Skeletal muscle satellite cell (primary cell): ENCODE measurements at regions not wholly inside any gene's neighbourhood (a gene's known extent, or its start where the extent isn't known, plus 50 kb on each side); places are given as distances from the start of the nearest gene placed in this dataset.

Experiments
- H3K27me3 ChIP-seq: 2 replicates; pipeline ENCODE4 v1.7.0; 2013; ENCODE audit warnings: low read length; ENCODE audit not compliant: control insufficient read depth, insufficient read depth
- H3K36me3 ChIP-seq: 2 replicates; pipeline ENCODE4 v1.7.0; 2013; ENCODE audit warnings: mild to moderate bottlenecking, control low read depth, low read length; ENCODE audit not compliant: insufficient read depth
- H3K4me1 ChIP-seq: 2 replicates; pipeline ENCODE4 v1.7.0; 2013; ENCODE audit warnings: low read length; ENCODE audit not compliant: control insufficient read depth, insufficient read depth
- H3K4me2 ChIP-seq: 2 replicates; pipeline ENCODE4 v1.7.0; 2013; ENCODE audit warnings: mild to moderate bottlenecking, low read length
- H3K4me3 ChIP-seq: 2 replicates; pipeline ENCODE4 v1.7.0; 2013; ENCODE audit warnings: low read length
- H3K9ac ChIP-seq: 2 replicates; pipeline ENCODE4 v1.7.0; 2013; ENCODE audit warnings: mild to moderate bottlenecking, low read depth, low read length, moderate library complexity
- H3K9me3 ChIP-seq: replicated peaks from 2 replicates; pipeline ENCODE4 v1.7.0; 2013; ENCODE audit warnings: mild to moderate bottlenecking, control low read depth, low read length

DNA sequence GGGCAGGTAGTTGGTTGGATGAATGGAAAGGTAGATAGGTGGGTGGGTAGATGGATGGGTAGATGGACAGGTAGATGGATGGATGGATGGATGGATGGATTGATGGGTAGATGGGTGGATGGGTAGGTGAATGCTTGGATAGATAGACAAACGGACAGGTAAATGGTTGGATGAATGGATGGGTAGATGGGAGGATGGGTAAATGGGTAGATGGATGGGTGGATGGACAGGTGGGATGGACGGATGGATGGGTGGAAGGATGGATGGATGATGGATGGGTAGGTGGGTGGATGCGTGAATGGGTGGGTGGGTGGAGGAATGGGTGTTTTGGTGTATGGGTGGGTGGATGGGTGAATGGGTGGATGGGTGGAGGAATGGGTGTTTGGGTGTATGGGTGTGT lies 50.1 kb upstream of the ASAP2 start:
- Histone ChIP-seq H3K36me3 (no peaks in the 10 kb centered on the region), H3K4me3 (no peak overlapping the region), H3K9ac (no peak overlapping the region), H3K27me3 (no peaks in the 10 kb centered on the region), H3K9me3 (no peaks in the 10 kb centered on the region), H3K4me2 (no peak overlapping the region), H3K4me1 (peaks cover 13% of the 10 kb centered on the region)

DNA sequence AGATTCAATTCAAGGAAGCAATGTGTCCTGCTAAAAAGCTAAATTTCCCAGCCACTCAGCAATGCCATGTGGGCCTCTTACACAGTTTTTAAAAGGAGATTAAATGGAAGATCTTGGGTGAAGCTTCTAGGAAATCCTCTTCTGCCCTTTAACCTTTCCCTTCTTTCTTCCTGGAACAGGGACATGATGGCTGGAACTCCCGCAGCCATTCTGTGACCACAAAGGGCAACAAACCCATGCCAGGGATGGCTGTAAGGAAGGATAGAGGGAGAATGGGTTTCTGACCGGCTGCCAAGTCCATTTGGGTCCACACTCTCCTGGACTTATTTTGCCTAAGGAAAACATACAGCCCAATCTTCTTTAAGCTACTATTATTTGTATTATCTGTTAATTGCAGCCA lies 52.6 kb upstream of the ASAP2 start:
- H3K9me3 ChIP-seq: no peaks in the 10 kb centered on the region
- peaks cover 13% of the 10 kb centered on the region for H3K4me1 ChIP-seq

DNA sequence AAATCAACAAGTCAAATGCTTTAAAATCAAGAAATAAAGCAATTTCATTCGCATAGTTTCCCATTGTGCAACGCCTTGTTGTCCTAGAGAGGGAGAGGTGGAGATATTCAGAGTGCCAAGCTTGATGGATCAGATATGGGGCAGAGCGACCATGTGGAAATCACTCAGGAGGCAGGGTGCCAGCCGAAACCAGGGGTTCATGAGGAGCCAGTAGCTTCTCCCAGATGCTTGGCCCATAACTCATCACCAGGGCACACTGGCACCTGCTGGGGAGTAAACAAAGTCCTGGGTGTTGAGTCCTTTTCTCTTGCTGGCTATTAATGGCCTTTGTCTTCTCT lies 53.0 kb upstream of the ASAP2 start:
- Histone ChIP-seq H3K9me3 (no peaks in the 10 kb centered on the region), H3K27me3 (no peaks in the 10 kb centered on the region), H3K4me2 (peak overlapping the region; percentile 51), H3K9ac (no peak overlapping the region), H3K36me3 (no peaks in the 10 kb centered on the region), H3K4me1 (peaks cover 13% of the 10 kb centered on the region), H3K4me3 (no peak overlapping the region)

More for the DNA sequence above, 52.6 kb upstream of the ASAP2 start:
- Histone ChIP-seq H3K4me3 (no peak overlapping the region), H3K27me3 (no peaks in the 10 kb centered on the region), H3K4me2 (no peak overlapping the region), H3K9ac (no peak overlapping the region), H3K36me3 (no peaks in the 10 kb centered on the region)

DNA sequence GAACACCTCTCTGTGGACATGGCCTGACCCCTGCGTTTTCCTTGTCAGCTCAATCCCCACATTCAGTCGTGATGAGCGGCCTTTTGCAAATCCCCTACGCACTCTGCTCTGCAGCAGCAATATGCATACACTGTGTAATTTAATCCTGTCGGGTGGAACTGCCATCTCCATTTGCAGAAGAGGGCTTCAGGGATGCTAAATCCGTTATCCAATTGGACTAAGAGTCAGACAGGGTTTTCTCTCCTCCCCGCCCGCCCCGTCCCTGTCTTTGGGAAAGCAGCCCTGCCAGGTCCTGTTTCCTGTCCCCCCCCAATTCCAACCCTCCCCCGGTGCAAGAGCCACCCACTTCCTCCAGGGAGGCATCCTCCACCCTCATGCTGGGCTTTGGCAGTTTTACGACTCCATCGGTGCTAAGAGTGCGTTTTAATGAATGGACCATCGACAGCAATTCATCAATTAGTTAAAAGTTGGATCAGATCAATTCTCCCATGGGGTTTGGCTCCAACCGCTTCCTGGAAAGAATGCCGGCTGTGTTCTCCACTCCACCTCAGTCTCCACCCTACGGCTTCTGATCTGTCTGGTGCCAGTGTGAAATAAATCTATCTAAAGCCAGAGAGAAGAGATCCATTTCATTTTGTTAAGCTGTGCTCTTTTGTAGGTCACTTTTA lies 53.5 kb upstream of the ASAP2 start:
- H3K4me1 ChIP-seq: peaks cover 13% of the 10 kb centered on the region
- no peak overlapping the region for H3K4me3 ChIP-seq
- H3K27me3 ChIP-seq: no peaks in the 10 kb centered on the region
- H3K9ac ChIP-seq: no peak overlapping the region
- peak overlapping the region; percentile 51 for H3K4me2 ChIP-seq
- no peaks in the 10 kb centered on the region for H3K36me3 ChIP-seq
- no peaks in the 10 kb centered on the region for H3K9me3 ChIP-seq

DNA sequence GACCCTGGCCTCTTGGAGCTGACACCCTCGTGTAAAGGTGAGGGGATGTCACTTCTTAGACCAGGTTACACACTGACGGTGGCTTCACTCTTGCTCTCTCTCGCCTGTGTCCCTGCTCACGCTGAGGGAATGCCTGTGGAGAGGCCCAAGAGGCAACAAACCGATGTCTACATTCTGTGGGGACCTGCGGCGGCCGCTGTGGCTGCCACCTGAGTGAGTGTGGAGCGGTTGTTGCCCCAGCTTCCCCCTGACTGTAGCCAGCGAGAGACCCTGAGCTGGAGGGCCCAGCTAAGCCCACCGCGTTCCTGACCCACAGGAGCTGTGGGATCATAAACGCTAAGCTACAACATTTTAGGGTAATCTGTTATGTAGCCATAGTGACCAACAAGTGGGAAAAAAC lies 55.7 kb upstream of the ASAP2 start:
- Histone ChIP-seq H3K27me3 (no peaks in the 10 kb centered on the region), H3K4me2 (no peak overlapping the region), H3K9me3 (no peaks in the 10 kb centered on the region), H3K4me3 (no peak overlapping the region), H3K9ac (no peak overlapping the region), H3K4me1 (peaks cover 13% of the 10 kb centered on the region), H3K36me3 (no peaks in the 10 kb centered on the region)

DNA sequence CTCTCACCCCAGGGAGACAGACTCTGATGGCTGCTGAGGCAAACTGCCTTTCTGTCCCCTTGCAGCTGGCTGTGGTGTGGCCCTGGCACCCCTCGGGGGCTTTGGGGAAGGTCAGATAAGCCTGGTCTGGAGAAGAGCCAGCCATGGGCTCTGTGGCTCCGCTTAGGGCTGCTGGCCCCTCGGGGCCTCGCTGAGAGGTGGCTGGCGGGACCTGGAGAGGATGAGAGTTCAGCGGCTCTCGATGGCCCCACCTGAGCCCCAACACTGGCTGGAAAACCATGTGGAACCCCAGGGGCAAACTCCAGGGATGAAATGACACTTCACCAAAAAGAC lies 56.1 kb upstream of the ASAP2 start:
- Histone ChIP-seq H3K4me1 (peaks cover 13% of the 10 kb centered on the region), H3K4me3 (no peak overlapping the region), H3K27me3 (no peaks in the 10 kb centered on the region), H3K36me3 (no peaks in the 10 kb centered on the region), H3K9me3 (no peaks in the 10 kb centered on the region), H3K4me2 (no peak overlapping the region), H3K9ac (no peak overlapping the region)

DNA sequence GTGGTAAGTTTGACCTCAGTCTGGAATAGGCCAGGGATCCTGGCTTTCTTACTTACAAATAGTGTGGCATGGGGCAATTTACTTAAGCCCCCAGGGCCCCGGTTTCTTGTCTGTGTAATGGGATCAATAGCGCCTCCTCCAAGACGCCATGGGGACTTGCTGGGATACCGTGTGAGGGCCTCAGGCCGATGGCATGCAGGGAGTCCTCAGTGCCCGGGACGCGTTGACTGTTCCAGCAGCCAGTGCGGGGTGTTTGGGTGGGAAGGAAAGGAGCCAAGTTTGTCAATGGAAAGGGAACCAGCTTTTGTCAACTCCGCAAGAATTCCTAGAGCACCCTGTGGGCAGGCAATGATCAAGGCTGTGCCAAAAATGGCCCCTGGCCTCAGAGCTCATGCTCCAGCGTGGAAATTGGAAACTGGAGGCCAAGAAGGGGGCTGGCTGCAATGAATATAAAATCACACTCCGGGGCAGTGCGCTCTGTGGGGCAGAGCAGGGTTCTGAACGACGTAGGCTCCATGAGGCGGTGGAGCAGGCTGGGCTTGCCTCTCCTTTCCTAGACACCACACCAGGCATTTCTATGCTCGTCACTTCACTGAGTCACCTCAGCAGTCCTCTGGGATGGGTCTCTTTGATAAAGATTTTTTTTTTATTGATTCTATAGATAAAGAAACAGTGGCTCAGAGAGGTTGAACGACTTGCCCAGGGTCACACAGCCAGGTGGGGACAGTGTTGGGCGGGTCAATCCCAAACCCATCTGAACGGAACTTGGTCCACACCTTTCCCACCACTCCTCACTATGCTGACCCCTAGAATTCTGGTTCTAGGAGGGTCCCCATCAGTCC lies 56.7 kb upstream of the ASAP2 start:
- no peaks in the 10 kb centered on the region for H3K27me3 ChIP-seq
- no peak overlapping the region for H3K4me3 ChIP-seq
- no peak overlapping the region for H3K4me2 ChIP-seq

DNA sequence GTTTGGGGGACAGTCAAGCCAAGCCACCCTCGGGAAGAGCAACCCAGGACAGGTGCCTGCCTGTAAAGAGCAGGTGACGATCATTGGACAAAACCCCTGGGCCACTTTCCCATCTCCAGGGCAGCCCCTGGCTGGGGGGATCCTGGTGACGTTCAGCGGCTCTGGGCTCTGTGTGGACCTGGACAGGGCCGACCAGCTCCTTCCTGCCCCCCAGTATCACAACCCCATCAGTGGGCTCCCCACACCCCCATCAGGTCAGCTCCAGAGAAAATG lies 57.3 kb upstream of the ASAP2 start:
- no peak overlapping the region for H3K9ac ChIP-seq
- H3K4me2 ChIP-seq: no peak overlapping the region
- H3K27me3 ChIP-seq: no peaks in the 10 kb centered on the region
- no peaks in the 10 kb centered on the region for H3K36me3 ChIP-seq
- H3K4me1 ChIP-seq: peaks cover 23% of the 10 kb centered on the region
- H3K9me3 ChIP-seq: no peaks in the 10 kb centered on the region
- no peak overlapping the region for H3K4me3 ChIP-seq

More for the DNA sequence above, 56.7 kb upstream of the ASAP2 start:
- peaks cover 17% of the 10 kb centered on the region for H3K4me1 ChIP-seq
- no peaks in the 10 kb centered on the region for H3K36me3 ChIP-seq
- no peak overlapping the region for H3K9ac ChIP-seq
- H3K9me3 ChIP-seq: no peaks in the 10 kb centered on the region

DNA sequence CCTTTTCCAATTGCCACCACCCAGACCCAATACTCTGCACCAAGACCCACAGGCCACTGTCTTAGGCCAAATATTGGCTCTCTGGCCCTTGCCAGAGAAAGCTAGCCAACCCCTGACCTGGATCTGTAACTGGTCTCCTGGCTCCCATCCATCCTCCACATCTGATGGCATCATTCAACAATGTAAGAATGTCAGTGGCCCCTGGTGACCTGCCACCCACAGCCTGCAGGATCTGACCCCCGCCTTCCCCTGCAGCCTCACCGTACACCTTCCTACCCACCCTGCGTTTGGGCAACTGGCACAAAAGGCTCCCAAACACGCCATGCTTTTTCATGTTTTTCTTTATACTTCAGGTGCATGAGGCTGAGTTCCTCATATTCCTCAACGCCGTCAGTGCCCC lies 60.0 kb upstream of the ASAP2 start:
- Histone ChIP-seq H3K9ac (no peak overlapping the region), H3K27me3 (no peaks in the 10 kb centered on the region), H3K4me1 (peaks cover 26% of the 10 kb centered on the region), H3K4me2 (no peak overlapping the region), H3K9me3 (no peaks in the 10 kb centered on the region), H3K4me3 (no peak overlapping the region), H3K36me3 (no peaks in the 10 kb centered on the region)

DNA sequence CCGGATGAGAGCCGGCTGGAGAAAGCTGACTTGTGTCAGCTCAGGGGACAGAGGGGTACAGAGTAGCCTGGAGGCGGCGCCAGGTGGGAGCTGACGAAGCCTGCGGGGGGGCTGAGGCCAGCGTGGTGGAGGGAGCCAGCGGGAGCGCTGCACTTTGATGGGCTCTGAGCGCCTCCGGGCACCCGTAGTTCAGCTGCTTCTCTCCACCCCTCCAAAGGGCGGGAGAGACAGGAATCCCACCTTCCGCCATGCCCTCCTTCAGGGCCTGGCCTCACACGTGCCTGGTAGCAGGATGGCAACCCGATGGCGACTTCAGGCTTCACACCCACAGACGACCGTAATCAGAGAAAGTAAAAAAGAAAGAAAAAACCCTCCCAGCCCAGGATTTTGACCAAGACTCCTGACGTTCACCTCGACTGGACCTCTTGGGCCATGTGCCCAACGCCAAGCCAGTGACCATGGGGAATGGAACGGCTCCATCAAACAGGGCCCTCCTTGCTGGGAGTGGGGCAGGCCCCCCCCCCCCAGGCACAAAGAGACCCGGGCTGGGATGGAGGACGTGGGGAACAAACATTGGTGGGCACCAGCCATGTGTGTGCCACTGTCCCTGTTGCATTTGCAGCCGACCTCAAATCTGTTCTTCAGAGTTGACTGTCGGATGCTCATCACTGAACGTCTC lies 60.7 kb upstream of the ASAP2 start:
- Histone ChIP-seq H3K4me2 (no peak overlapping the region), H3K4me1 (peaks cover 31% of the 10 kb centered on the region), H3K4me3 (no peak overlapping the region), H3K9ac (no peak overlapping the region), H3K9me3 (no peaks in the 10 kb centered on the region), H3K27me3 (no peaks in the 10 kb centered on the region), H3K36me3 (no peaks in the 10 kb centered on the region)

DNA sequence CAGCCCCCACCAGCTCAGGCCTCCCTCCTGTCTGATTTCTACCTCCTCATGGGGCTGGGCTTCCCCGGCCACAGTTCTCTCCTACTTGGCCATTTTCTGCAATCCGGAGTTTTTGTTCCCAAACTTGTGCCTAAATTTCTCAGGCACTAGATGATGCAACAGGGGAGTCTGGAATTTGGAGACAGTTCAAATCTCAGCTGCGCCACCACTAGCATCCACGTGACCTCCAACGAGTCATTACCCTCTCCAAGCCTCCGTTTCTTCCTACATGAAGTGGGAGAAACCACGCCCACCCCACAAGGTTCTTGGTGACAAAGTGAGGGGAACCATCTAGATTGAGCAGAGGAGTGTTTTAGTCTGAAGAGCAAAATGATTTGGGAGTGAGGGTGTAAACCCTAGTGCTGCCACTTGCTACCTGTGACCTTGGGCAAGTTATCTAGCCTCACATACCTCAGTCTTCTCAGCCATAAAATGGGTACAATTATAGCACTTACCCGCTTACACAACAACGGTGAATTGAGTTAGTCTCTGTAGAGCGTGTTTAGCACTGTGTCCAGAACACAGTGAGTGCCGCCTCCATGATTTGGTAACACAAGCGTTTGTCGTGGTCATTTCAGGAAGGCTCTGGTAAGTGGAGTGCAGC lies 61.4 kb upstream of the ASAP2 start:
- Histone ChIP-seq H3K4me2 (no peak overlapping the region), H3K36me3 (no peaks in the 10 kb centered on the region), H3K4me1 (peaks cover 33% of the 10 kb centered on the region), H3K27me3 (no peaks in the 10 kb centered on the region), H3K9me3 (no peaks in the 10 kb centered on the region), H3K9ac (no peak overlapping the region), H3K4me3 (no peak overlapping the region)
